ENCODE measurements at regions not wholly inside any gene's neighbourhood (a gene's known extent, or its start where the extent isn't known, plus 50 kb on each side); places are given as distances from the start of the nearest gene placed in this dataset.
"Not testable (repeated sequence)": the region's sequence is repeated elsewhere in the genome, so short reads cannot be mapped to it uniquely, and the experiment has no call there.

DNA sequence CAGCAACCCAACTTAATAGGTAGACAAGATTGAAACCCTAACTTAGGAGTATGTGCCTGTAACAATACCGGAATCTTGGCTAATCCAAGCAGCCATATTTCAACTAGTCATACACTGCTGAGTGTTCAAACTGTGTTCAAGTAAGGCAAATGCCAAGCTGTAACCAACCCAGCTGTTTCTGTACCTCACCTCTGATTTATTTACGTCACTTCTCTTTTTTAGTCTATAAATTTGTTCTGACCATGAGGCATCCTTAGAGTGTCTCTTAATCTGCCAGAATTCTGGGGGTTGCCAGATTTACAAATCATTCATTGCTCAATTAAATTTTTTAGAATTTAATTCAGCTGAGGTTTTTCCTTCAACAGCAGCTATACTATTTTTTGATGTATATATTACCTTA lies 723.2 kb downstream of the CDH18 start:
- no peak overlapping the region for H3K4me3 ChIP-seq (ENCODE audit: low read depth, low read length)
- no peaks in the 10 kb centered on the region for H3K27me3 ChIP-seq (replicated peaks)
- no peaks in the 10 kb centered on the region for H3K36me3 ChIP-seq (replicated peaks)
- in situ Hi-C loops (cut with HindIII; ENCODE audit: low pct_ligation_motif_present, low sequenced_read_pairs): no loop called here
- TF ChIP-seq, protein P1, sequence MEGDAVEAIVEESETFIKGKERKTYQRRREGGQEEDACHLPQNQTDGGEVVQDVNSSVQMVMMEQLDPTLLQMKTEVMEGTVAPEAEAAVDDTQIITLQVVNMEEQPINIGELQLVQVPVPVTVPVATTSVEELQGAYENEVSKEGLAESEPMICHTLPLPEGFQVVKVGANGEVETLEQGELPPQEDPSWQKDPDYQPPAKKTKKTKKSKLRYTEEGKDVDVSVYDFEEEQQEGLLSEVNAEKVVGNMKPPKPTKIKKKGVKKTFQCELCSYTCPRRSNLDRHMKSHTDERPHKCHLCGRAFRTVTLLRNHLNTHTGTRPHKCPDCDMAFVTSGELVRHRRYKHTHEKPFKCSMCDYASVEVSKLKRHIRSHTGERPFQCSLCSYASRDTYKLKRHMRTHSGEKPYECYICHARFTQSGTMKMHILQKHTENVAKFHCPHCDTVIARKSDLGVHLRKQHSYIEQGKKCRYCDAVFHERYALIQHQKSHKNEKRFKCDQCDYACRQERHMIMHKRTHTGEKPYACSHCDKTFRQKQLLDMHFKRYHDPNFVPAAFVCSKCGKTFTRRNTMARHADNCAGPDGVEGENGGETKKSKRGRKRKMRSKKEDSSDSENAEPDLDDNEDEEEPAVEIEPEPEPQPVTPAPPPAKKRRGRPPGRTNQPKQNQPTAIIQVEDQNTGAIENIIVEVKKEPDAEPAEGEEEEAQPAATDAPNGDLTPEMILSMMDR (IDR thresholded peaks at IDR 0.05; ENCODE audit: low read depth, low read length, missing control alignments): no peak
- no peak overlapping the region for H3K27ac ChIP-seq
- no peak for DNase-seq

DNA sequence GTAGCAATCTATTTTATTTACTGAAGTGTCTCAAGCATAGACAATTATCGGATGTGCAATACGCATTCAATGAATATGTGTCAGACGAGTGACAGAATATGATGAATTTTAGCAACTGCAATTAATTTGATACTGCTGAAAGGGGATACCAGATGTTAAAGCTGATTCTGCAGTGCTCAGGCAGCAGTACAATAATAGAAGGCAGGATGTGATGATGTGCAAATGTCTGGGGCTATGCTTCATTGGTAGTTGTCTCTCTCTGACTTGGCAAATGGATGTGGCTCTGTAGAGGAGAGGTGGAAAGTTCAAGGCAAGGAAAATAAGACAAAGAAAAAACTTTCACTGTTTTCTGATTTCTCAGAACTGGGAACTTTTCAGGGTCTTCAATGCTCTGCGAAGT lies 721.2 kb downstream of the CDH18 start:
- Histone ChIP-seq H3K27me3 (replicated peaks) (no peaks in the 10 kb centered on the region), H3K4me3 (ENCODE audit: low read depth, low read length) (no peak overlapping the region), H3K27ac (no peak overlapping the region), H3K36me3 (replicated peaks) (no peaks in the 10 kb centered on the region)
- DNase-seq: no peak
- TF ChIP-seq, protein P1 (IDR thresholded peaks at IDR 0.05; ENCODE audit: low read depth, low read length, missing control alignments): no peak
- in situ Hi-C loops (cut with HindIII; ENCODE audit: low pct_ligation_motif_present, low sequenced_read_pairs): no loop called here

- DNase-seq: no peak
- H3K27ac ChIP-seq: no peak overlapping the region
- no peak overlapping the region for H3K4me3 ChIP-seq (ENCODE audit: low read depth, low read length)
- H3K36me3 ChIP-seq (replicated peaks): no peaks in the 10 kb centered on the region
- no peaks in the 10 kb centered on the region for H3K27me3 ChIP-seq (replicated peaks)
- in situ Hi-C loops (cut with HindIII; ENCODE audit: low pct_ligation_motif_present, low sequenced_read_pairs): no loop called here
- TF ChIP-seq, protein P1 (IDR thresholded peaks at IDR 0.05; ENCODE audit: low read depth, low read length, missing control alignments): no peak
Measured at GRCh38 chr5:19270153-19270552, 717.8 kb downstream of the CDH18 start.

GRCh38 chr5:19274578-19274977 lies 713.4 kb downstream of the CDH18 start:
- H3K27ac ChIP-seq: no peak overlapping the region
- H3K27me3 ChIP-seq (replicated peaks): no peaks in the 10 kb centered on the region
- no peaks in the 10 kb centered on the region for H3K36me3 ChIP-seq (replicated peaks)
- in situ Hi-C loops (cut with HindIII; ENCODE audit: low pct_ligation_motif_present, low sequenced_read_pairs): no loop called here
- H3K4me3 ChIP-seq (ENCODE audit: low read depth, low read length): no peak overlapping the region
- DNase-seq: no peak
- TF ChIP-seq, protein P1 (IDR thresholded peaks at IDR 0.05; ENCODE audit: low read depth, low read length, missing control alignments): no peak

DNA sequence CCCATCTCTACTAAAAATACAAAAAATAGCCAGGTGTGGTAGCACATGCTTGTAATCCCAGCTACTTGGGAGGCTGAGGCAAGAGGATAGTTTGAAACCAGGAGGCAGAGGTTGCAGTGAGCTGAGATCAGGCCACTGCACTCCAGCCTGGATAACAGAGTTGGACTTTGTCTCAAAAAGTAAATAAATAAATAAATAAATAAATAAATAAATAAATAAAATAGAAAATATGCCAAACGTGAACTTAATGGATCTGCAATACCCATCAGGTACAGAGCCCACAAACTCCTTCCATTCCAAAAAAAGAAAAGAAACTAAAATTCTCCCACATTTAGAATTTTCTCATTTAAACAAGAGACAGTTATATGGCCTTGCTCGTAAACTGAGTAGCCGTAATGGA lies 702.7 kb downstream of the CDH18 start:
- Histone ChIP-seq H3K27ac (no peak overlapping the region), H3K27me3 (replicated peaks) (no peaks in the 10 kb centered on the region), H3K36me3 (replicated peaks) (no peaks in the 10 kb centered on the region), H3K4me3 (ENCODE audit: low read depth, low read length) (no peak overlapping the region)
- DNase-seq: no peak
- TF ChIP-seq, protein P1 (IDR thresholded peaks at IDR 0.05; ENCODE audit: low read depth, low read length, missing control alignments): no peak
- in situ Hi-C loops (cut with HindIII; ENCODE audit: low pct_ligation_motif_present, low sequenced_read_pairs): no loop called here

- DNase-seq; H3K4me3 ChIP-seq (ENCODE audit: low read depth, low read length); in situ Hi-C loops (cut with HindIII; ENCODE audit: low pct_ligation_motif_present, low sequenced_read_pairs); H3K27ac ChIP-seq; H3K36me3 ChIP-seq (replicated peaks); H3K27me3 ChIP-seq (replicated peaks): not testable (repeated sequence)
Measured at GRCh38 chr5:19287548-19288277, 700.3 kb downstream of the CDH18 start.

GRCh38 chr5:19288311-19288710 lies 699.7 kb downstream of the CDH18 start:
- H3K4me3 ChIP-seq (ENCODE audit: low read depth, low read length); H3K27me3 ChIP-seq (replicated peaks); in situ Hi-C loops (cut with HindIII; ENCODE audit: low pct_ligation_motif_present, low sequenced_read_pairs); H3K27ac ChIP-seq; H3K36me3 ChIP-seq (replicated peaks); DNase-seq: not testable (repeated sequence)
